Heart left ventricle (tissue), 13 donors: ENCODE measurements at regions not wholly inside any gene's neighbourhood (a gene's known extent, or its start where the extent isn't known, plus 50 kb on each side); places are given as distances from the start of the nearest gene placed in this dataset.

Experiments used
- POLR2A ChIP-seq, 2 donors: fragments of 450-650 bp; IDR thresholded peaks; one replicate each; pipeline ENCODE4 v1.6.1; 2017; ENCODE audit warnings: antibody characterized with exemption in 2 of 2, mild to moderate bottlenecking in 2 of 2, moderate library complexity in 2 of 2
- TF ChIP-seq, protein P1 (sequence below), 12 donors: fragments of 200-600 bp; sonication (generic) in 4 of 12; IDR thresholded peaks; one replicate each; pipeline versions ENCODE4 v1.5.0 to v1.8.0; 2018 to 2022; ENCODE audit warnings: antibody characterized with exemption in 12 of 12, mild to moderate bottlenecking in 5 of 12
- donor health status: ischemic (EF 13 %, LVEDD 7.1; RV severe dilation, severe dysfunction).
- donor health status: DM: no; HTN: yes; CAD: no.
- donor health status: DM: no; HTN: no; CAD: no.
- donor health status: ischemic (EF 25% LVEDD 6.9; RV normal size, moderate dysfunction).
- donor health status: ischemic (EF 25% LVEDD 5.7; RV mildly dilated, moderate dysfunction).
- donor health status: ischemic (EF 35%, LVEDD 5.7; RV mildly dilated, moderate dysfunction).
- donor health status: nonischemic (EF 11% LVEDD 7.7; RV severe dilation, severe dysfunction).
- donor health status: DM: yes; HTN: yes; CAD: no.
- donor health status: PGD.
- donor health status: ischemic (EF 29% LVEDD 5.4; RV normal size, mild dysfunction).
- donor health status: nonischemic (EF 23%, LVEDD 6.1; RV moderate dilation, normal function).

DNA sequence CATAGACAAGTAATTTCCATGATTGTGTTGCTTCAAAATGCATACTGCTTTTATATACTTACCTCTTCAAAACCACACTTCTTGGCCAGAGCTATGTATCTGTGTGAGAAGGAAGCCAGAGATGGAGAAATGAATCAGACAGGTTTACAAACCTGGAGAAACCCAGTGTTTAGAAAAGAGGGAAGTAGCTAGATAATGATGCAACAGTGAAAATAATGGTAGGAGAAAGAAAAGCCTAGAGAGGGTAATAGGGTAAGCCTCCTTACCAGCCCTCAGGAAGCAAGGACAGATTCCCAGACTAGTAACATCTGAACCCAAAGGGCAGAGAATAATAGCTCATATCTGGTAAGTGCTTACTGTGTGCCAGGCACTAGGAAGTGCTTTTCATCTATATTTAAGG, 250.3 kb upstream of the CDH11 start:
- TF ChIP-seq POLR2A (IDR thresholded peaks at IDR 0.05), result no peak
- TF ChIP-seq, protein P1, sequence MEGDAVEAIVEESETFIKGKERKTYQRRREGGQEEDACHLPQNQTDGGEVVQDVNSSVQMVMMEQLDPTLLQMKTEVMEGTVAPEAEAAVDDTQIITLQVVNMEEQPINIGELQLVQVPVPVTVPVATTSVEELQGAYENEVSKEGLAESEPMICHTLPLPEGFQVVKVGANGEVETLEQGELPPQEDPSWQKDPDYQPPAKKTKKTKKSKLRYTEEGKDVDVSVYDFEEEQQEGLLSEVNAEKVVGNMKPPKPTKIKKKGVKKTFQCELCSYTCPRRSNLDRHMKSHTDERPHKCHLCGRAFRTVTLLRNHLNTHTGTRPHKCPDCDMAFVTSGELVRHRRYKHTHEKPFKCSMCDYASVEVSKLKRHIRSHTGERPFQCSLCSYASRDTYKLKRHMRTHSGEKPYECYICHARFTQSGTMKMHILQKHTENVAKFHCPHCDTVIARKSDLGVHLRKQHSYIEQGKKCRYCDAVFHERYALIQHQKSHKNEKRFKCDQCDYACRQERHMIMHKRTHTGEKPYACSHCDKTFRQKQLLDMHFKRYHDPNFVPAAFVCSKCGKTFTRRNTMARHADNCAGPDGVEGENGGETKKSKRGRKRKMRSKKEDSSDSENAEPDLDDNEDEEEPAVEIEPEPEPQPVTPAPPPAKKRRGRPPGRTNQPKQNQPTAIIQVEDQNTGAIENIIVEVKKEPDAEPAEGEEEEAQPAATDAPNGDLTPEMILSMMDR (IDR thresholded peaks at IDR 0.05), result no peak
